NOMO-1 (cell line): ENCODE measurements at regions not wholly inside any gene's neighbourhood (a gene's known extent, or its start where the extent isn't known, plus 50 kb on each side); places are given as distances from the start of the nearest gene placed in this dataset.

Experiments
- DNase-seq, 2 experiments: peaks; one replicate each; lab custom pipeline; 2025; ENCODE audit not compliant: unreplicated experiment in 2 of 2; lab: John Stamatoyannopoulos, UW

DNA sequence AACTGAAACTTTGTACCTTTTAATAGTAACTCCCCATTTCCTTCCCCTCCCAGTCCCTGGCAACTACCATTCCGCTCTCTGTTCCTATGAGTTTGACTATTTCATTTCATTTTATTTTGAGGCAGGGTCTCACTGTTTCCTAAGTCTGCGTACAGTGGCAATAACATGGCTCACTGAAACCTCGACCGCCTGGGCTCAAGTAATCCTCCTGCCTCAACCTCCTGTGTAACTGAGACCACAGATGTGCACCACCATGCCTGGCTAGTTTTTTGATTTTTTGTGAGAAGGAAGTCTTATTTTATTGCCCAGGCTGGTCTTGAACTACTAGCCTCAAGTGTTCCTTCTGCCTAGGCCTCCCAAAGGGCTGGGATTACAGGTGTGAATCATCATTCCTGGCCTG is 808.1 kb downstream of the CDH11 start:
- no peak for DNase-seq

DNA sequence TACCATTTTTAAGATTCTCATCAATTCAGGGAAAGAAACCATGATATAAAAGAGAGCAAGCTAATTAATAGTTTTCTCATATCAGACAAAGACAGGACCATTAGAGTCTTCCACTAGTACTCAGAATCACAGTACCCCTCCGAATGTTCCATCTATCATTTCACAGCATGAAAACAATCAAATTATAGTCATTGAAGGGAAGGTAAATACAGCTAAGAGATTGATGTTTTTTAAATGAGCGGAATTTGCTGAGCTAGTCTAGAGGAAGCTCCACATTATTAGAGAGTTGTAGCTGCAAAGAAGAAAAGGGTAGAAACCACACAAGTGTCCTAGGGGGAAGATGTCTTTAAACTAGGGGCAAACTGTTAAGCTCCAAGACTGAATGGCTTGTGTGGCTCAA is 808.9 kb downstream of the CDH11 start:
- no peak for DNase-seq

DNA sequence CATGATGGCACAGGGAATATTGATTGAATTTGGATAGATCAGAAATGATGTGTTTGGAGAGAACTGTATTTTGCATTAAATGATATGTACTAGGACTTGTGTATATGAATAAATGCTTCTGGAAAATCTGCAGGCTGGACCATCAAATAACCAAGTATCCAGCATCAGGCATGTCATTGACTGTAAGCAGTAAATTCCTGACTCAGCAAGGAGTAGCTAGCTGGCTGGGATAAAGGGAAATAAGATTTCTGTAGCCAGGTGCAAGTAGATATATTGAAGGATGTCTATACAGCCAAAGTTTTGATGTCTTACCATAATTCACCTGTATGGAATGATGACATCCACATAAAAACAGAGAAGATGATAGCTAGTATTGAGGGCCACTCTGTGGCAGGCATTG is 809.6 kb downstream of the CDH11 start:
- no peak for DNase-seq

DNA sequence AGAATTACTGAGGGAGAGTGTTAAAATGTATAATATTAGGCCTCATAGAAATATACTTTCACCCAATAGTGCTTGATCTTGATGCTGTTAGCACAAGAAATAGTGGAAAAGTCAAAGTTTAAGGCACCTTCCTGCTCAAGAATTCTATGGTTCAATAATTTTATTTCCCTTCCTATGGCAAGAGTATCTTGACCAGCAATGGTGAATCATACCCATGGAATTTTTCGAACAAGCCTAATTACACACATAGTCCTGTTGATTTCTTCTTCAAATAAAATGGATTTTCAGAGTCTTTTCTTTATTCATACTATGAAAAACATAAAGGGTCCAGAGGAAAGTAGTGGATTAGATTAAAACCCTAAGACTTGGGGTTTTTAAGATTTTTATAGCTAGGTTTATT is 810.6 kb downstream of the CDH11 start:
- no peak for DNase-seq

DNA sequence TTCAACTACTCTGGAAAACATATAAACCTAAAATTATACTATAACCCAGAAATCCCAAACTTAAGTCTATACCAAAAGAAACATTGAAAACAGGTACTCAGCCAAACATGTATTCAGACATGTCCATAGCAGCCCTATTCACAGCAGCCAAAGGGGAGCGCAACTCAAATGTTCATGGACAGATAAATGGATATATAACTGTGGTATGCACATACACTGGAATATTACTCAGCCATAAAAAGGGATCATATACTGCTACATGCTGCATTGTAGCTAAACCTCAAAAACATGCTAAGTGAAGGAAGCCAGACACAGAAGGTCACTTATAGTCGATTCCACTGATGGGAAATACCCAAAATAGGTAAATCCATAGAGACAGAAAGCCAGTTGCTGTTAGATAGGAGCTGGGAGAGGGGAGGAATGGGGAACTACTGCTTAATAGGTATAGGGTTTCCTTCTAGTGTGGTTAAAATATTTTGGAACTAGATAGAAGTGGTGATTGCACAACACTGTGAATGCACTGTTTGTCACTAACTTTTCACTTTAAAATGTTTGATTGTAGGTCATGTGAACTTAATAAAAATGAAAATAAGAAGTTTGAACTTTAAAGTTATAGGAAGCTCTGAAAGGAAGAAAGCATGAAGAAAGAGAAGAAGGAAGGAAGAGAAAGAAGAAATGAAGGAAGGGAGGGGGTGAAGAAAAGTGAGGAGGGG is 812.3 kb downstream of the CDH11 start:
- no peak for DNase-seq

DNA sequence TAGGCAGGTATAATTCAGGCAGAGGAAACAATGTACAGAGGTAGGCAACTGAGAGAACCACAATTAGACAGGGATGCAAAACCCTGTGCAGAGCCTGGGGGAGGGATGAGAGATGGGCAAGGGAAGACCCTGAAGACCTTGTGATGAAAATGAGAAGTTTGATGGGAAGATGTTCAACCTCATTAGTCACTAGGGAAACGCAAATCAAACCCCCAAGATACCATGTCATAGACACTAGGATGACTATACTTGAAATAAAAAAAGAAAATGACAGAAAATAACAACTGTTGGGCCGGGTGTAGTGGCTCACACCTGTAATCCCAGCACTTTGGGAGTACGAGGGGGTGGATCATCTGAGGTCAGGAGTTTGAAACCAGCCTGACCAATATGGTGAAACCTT is 813.1 kb downstream of the CDH11 start:
- DNase-seq = no peak

DNA sequence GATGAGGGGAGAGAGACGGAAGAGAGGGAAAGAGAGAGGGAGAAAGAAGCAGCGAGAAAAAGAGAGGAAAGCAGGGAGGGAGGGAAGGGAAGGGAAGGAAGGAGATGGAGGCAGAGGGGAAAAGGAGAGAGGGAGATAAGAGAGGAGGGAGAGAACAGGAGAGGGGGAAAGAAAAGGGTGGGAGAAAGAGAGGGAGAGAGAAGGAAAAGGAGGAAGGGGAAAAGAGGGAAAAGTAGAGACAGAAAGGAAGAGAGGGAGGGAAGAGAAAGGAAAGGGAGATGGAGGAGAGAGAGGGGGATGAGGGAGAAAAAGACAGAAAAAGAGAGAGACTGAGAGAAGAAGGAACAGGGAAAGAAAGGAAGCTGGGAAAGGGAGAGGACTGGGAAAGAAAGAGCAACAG is 814.4 kb downstream of the CDH11 start:
- no peak for DNase-seq

DNA sequence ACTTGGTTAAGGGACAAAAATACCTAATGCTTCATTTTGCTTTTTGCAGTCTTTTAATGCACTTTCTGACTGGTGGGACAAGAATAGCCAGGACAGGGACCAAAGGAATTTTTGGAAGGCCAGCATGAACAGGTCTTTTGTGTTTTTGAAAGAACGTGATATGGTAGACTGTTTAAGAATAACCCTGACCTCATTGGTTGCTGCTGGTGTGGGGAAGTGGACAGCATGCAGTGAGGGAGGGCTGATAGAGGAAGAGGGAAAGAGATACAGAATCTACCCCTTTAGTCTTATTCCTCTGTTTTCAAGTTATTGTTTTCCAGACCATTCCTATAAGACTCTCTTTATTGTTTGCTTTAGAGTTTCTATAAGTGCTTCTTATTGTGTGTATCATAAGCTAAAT is 816.2 kb downstream of the CDH11 start:
- no peak for DNase-seq

DNA sequence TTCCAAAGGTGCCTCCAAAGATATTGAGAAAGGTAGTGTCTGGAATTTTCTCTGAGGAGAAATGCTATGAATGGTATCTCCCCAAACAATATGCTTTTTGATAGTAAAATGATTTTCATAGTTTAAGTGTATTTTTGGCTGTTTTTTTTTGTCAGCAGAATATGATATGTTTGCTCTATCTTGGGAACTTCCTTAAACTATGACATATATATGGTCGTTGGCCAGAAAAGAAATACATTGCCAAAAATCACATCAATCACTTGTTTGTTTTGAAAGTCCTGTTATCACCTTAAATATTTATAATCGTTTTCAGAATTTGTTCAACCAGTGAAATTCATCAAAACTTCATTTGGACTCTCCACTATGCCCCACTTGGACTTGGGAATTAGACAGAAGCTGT is 816.9 kb downstream of the CDH11 start:
- DNase-seq = no peak

DNA sequence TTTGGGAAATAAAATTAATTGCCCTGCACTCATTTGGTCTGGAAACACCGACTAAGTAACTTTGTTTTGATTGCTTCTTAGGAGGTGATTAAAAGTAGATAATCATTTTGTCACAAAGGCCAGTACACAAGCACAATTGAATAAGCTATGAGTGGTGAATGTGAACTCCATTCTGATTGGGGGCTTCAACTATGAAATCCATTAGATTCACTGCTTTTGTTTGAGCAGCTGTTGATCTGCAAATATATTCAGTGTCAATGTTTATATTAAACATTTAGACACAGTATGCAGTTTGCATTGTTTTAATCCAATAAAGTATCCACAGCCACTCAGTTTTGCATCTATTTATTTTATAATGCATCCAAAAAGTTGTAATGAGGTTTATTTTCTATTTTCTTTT is 817.5 kb downstream of the CDH11 start:
- DNase-seq = no peak

DNA sequence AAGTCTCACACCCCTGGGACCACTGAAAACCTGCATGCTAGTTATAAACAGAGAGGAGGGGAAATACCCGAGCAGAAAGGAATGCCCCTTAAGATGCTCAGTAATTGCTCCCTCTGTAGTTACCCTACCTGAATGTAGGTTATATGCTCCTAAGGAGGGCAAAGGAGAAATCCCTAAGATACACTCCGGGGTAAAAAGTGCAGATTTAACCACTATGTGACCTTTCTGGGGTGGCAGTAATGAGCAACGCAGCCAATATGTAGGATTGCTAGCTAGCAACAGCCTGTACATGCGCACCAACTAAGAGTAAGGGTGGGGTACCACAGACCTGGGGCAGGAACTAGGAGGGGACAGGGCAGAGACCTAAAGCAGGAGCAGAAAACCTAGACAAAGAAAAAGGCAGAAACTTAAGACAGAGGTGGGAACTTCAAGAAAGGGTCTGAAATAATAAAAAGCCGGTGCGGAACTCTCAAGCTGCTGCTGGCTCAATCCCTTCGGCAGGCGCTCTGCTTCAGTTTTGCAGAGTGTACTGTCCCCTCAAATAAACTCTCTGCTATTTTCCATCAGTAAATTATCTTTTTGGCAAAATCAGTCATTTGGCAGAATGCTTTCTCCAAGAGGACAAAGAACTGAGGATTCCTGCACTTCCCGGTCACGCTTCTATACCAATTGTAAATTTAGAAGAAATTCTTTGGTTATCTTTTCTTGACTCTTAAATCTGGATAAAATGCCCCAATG is 823.8 kb downstream of the CDH11 start:
- DNase-seq = no peak

DNA sequence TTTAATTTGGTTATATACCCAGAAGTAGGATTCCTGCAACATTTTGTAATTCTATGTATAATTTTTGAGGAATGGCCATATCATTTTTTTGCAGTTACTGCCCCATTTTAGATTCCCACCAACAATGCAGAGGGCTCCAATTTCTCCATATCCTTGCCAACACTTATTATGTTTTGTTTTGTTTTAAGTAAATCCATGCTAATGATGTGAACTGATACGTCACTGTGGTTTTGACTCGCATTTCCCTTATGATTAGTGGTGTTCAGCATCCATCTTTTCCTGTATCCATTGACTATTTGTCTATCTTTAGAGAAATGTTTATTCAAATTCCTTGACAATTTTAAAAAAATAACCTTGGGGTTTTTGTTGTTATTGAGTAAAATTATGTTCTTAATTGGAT is 826.4 kb downstream of the CDH11 start:
- DNase-seq = no peak

DNA sequence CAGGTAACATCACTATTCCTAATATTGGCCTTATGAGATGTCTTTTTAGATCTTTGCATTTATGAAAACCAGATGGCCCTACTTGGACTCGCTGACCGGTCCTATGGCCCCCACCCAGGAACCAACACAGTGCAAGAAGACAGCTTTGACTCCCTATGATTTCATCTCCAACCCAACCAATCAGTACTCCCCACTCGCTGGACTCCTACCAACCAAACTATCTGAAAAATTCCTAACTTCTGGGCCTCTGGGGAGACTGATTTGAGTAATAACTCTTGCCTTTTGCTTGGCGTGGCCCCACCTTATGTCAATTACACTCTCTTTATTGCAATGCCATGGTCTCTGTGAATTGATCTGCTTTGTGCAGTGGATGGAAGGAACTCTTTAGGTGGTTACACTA is 828.9 kb downstream of the CDH11 start:
- no peak for DNase-seq

DNA sequence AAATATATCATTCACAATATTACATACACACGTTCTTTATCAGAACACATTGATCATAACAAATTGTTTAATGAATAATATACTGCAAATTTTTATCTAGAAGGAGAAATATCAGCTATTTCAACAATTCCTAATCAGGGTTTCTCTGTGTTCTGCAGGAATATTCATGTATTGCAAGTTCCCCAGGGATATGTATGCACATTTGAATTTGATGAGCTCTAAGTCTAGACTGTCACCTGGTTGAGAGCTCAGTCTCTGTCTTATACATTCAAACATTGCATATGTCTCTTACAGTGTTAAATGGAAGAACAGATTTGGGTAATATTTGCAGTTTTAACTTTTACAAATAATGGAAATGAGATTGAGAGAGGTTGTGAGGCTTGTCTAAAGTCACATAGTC is 829.7 kb downstream of the CDH11 start:
- no peak for DNase-seq

DNA sequence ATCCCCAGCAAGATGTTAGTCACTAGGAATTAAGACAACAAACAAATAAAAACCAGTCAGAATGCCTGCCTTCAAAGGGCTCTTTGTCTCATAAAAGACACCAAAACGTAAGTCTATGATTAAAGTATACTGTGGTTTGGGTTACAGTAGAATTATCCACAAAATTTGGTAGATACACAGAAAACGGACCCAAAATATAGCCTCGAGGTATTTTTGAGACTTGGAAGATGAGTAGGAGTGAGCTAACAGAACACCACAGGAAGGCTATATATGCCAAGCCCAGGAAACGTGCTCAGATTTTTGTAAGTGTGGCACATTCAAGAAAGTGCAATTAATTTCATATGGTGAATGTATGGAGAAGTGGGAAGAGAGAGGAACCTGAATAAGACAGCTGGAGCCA is 831.4 kb downstream of the CDH11 start:
- DNase-seq = no peak

DNA sequence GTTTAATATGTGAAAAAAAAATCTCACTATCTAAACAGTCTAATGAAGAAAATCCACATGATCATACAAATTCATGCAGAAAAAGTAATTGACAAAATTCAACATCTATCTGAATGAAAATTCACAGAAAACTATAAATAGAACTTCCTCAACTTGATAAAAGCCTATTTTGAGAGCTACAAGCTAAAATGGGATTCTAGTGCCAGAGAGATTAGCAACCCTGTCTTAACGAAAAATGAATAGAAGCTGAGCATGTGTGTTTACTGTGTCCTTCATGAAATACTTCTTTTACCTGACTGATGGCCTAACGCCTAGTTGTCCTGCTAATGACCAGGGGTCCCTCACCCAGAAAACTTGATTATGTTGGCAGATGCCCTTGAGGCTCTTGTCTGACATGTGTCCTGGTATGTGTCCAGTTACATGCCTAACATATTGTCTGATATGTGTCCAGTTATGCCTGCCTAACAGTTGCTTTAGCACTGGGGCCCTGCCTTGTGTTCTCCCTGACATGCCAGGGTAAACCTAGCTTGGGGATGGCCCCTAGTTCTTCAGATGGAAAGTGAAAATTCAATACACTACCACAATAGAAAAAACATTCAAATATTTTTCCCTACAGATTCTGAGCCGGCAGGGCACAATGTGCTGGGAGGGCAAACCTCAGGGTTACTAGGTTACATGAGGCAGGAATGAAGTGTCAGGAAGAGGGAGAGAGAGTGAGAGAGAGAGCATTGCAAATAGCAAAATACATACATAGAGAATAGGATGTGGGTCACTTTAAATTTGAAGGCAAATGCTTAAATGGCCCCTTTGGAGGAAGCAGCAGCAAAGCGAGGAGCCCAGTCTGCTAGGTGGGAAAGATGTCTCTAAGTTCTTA is 834.0 kb downstream of the CDH11 start:
- no peak for DNase-seq

DNA sequence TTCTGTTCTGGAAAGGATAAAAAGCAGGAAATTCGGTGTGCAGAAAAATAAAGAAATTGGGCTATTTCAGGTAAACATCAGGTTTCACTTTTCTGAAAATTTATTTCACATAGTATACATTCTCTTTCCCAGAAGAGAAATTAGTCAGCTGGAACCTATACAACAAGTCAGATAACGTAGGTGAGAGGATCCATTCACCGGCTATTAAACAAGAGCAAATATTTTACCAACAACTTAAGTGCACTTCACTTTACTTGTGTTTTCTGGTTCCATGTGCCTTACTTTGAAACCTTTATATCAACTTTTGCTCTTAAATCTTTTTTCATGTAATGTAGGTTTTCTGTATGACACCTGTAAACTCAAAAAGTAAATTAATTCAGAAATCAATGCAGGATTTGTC is 839.7 kb downstream of the CDH11 start:
- DNase-seq = no peak

DNA sequence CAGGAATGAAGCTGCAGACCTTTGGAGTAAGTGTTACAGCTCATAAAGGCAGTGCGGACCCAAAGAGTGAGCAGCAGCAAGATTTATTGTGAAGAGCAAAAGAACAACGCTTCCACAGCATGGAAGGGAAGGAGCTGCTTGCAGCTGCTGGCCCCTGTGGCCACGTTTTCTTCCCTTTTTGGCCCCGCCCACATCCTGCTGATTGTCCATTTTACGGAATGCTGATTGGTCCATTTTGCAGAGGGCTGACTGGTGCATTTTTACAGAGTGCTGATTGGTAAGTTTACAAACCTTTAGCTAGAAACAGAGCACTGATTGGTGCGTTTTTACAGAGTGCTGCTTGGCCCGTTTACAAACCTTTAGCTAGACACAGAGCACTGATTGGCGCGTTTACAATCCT is 841.5 kb downstream of the CDH11 start:
- no peak for DNase-seq

DNA sequence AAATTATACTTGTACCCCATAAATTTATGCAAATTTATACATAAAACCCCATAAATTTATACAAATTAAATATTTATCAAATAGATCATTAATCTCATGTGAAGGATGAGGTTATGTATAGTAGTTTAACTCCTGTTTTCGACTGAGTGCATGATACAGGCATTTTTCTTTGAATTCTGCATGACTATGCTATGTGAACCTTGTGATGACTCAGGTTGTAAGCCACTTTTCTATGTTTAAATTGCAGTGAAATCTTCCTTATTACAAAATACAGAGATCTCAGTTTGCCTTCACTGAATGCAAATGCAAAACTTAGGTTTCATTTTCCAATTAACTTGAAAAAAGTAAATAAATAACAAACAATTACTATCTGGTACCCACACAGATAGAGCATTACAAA is 843.7 kb downstream of the CDH11 start:
- no peak for DNase-seq

DNA sequence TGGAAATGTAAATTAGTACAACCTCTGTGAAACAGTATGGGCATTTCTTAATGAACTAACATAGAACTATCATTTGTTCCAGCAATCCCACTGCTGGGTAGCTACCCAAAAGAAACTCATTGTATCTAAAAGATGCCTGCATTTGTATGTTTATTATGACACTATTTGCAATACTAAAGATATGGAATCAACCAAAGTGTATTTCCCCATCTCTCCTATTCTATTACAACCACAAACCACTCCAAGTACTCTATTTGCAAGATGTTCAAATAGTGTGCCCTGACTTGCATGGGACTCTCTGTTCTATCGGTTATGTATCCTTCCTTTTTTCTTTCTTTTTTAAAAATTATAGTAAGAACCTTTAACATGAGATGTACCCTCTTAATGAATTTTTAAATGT is 845.2 kb downstream of the CDH11 start:
- DNase-seq = no peak

DNA sequence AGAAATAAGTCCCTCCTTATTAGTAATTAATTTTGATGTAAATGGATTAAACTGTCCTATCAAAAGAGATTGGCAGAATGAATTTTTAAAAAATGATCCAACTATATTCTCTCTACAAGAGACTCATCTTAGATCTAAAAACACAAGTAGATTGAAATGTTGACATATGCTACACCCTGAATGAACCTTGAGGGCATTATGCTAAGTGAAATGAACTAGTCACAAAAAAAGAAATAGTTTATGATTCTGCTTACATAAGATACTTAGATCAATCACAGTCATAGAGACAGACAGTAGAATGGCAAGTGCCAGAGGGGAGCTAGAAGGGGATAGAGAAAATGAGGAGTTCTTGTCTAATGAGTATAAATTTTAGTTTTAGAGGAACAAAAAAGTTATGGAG is 849.8 kb downstream of the CDH11 start:
- no peak for DNase-seq

DNA sequence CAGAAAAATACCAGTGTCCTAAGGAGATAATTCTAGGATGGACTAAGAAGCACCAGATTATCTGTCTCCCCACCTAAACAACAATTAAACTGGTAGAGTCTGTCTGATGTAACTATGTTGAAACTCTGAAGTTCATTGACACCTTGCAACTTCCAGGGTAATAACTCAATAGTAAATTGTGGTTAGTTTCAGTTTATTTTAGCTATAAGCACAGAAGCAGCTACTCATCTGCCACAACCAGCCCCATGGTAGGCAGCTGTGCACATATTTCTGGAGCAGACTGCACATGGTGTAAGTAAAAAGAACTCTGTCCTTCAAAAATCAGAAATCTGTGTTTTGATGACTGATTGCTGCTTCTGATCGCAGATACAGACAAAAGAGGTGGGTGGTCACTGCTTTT is 852.1 kb downstream of the CDH11 start:
- DNase-seq = no peak
